Hippocampal formation (tissue), 2 donors: ENCODE measurements at regions not wholly inside any gene's neighbourhood (a gene's known extent, or its start where the extent isn't known, plus 50 kb on each side); places are given as distances from the start of the nearest gene placed in this dataset.
"Not testable (repeated sequence)": the region's sequence is repeated elsewhere in the genome, so short reads cannot be mapped to it uniquely, and the experiment has no call there.

ENCODE experiments used
- DNase-seq, 2 donors: peaks; one replicate each; lab custom pipeline; 2025; lab: John Stamatoyannopoulos, UW

- no peak for DNase-seq
These were observed 1123.7 kb downstream of the PLA2G4A start for GRCh38 chr1:187952446-187952845.

- DNase-seq: no peak
These were observed 1128.2 kb downstream of the PLA2G4A start for GRCh38 chr1:187956975-187957374.

- DNase-seq: no peak
These were observed 1129.5 kb downstream of the PLA2G4A start for GRCh38 chr1:187958207-187958606.

DNA sequence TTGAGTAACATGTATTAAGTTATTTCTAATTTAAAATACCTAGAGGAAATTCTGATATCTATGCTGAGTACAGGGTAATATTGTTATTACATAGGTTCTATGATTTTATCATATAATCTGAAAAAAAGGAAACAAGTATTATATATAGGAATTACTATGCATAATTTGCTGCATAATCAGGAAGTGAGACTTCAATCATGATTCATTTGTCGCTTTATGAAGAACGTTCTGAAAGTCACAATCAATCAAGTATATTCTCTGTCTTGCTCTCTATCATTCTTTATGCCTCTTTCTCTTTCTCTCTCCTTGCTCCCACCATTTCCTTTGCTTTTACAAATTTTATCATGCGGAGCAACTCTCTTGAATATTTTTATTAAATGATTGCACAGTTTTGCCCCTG, 1130.3 kb downstream of the PLA2G4A start:
- DNase-seq: no peak

DNA sequence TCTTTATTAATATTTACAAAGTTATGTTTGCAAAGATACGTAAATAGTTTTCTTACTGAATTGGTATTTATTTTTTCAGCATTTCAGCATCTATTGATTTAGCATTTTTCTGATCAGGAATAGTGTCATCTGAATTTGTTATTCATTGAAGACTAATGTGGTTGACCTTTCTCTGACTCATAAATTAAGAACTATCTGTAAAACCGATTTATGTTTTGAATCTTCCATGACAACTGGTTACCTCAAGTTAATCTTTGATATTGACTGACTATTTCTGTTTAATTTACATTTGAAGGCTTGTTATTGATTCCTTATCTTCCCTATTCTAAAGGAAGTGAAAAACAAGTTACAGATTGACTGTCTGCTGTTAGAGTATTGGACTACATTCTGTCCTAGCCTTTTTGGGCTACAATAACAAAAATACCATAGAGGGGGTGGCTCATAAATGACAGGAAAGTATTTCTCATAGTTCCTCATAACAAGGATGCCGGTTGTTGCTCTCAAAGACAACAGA, 1131.4 kb downstream of the PLA2G4A start:
- DNase-seq: no peak

GRCh38 chr1:187961895-187962294, 1133.1 kb downstream of the PLA2G4A start:
- no peak for DNase-seq

- no peak for DNase-seq
These were observed 1143.1 kb downstream of the PLA2G4A start for GRCh38 chr1:187971851-187972250.

DNA sequence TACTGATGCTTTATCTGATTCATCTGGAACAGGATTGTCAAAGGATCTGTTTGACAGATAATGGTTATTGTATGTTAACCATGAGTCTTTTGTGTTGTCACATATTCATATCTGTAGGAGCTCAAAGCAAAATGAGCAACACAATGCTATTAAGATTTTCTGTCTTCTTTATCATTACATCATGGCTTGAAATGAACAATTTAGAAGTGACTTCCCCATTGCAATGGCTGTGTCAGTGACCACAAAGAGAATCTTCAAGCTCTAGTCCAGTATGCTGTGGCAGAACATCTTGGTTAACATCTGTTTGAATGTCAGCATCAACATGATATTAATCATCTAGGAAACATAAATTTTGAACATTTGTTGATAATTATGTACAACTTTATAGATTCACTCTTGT, 1148.5 kb downstream of the PLA2G4A start:
- no peak for DNase-seq

- no peak for DNase-seq
These were observed 1156.6 kb downstream of the PLA2G4A start for GRCh38 chr1:187985145-187985896.

GRCh38 chr1:187985897-187986654, 1157.3 kb downstream of the PLA2G4A start:
- DNase-seq: no peak

DNA sequence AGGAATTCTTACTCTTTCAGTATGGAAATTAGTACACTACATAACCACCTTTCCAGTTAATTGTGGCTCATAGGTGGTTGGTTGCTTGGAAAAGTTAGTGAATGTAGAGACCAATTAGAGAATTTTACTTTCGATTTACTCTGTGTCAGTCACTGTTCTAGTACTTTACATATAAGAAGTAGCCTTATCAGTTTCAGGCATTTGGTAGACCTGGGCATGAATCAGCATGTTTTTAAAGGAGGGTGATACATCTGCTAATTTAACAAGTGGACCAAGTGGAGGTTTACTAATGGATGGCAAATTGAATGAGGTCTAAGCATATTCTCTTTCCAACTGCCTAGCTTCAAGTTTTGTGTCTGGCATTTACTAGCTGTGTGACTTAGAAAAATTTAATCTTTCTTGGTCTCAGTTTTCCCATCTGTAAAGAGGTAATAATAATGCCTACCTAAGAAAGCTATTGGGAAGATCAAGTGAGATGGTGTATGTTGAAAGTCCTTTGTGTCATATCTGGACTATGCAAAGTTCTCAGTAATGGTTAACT, 1158.6 kb downstream of the PLA2G4A start:
- no peak for DNase-seq

DNA sequence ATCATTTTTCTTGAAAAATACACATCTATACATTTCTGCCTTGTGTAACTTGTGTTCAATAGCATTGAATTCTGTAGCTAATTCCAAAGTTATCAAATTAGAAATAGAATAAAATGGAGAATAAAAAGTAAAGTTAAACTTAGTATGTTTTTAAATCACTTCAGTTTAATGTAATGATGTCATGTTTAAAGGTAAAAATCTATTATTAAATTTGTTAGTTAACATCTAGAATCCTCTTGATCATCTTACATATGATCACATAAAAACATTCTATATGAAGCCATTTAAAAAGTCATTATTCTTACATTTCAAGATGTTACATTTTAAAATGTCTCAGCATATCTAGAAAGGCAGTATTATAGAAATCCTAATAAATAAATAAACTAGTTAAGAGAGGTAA, 1163.2 kb downstream of the PLA2G4A start:
- DNase-seq: no peak

GRCh38 chr1:187996780-187997179, 1168.0 kb downstream of the PLA2G4A start:
- DNase-seq: no peak

GRCh38 chr1:187999973-188000372, 1171.2 kb downstream of the PLA2G4A start:
- no peak for DNase-seq

GRCh38 chr1:188003687-188004086, 1174.9 kb downstream of the PLA2G4A start:
- DNase-seq: not testable (repeated sequence)

DNA sequence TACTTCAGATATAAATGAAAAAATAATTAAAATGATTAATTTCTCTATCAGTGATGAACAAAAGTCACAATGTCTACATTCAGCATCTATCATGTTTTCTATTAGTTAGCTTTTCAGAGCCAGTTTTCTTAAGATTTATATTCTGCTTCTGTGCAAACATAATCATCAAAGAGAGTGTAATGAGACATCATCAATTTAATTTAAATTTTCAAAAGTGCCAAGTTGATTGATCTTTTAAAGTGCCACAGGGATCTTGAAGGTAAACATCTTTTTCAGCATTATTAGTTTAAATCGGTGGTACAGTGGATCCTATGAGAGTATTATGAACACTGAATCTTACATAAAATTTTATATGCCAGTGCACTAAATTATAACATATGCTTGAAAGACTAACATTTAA, 1176.1 kb downstream of the PLA2G4A start:
- no peak for DNase-seq

- DNase-seq: no peak
These were observed 1177.6 kb downstream of the PLA2G4A start for GRCh38 chr1:188006354-188006753.

DNA sequence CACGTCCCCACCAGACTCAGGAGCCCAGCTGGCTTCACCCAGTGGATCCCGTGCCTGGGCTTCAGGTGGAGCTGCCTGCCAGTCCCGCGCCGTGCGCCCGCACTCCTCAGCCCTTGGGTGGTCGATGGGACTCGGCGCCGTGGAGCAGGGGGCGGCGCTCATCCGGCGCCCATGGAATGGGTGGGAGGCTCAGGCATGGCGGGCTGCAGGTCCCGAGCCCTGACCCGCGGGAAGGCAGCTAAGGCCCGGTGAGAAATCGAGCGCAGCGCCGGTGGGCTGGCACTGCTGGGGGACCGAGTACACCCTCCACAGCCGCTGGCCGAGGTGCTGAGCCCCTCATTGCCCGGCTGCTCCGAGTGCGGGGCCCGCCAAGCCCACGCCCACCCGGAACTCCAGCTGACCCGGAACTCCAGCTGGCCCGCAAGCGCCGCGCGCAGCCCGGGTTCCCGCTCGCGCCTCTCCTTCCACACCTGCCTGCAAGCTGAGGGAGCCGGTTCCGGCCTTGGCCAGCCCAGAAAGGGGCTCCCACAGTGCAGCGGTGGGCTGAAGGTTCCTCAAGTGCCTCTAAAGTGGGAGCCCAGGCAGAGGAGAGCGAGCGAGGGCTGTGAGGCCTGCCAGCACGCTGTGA, 1184.6 kb downstream of the PLA2G4A start:
- DNase-seq: not testable (repeated sequence)

- no peak for DNase-seq
These were observed 1189.2 kb downstream of the PLA2G4A start for GRCh38 chr1:188017921-188018320.

DNA sequence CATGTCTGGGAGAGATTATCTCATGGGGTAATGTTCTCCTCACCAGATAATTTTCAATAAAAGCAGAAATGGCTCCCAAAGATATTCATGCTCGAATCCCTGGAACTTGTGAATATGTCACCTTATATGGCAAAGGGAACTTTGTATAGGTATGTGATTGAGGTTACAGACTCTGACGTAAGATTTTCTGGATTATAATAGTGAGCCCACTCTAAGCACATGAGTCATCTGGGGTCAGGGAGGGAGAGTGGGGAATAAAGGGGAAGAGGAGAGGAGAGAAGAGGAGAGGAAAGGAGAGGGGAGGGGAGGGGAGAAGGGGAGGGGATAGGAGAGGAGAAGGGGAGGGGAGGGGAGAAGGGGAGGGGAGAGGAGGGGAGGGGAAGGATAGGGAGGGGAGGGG, 1193.9 kb downstream of the PLA2G4A start:
- no peak for DNase-seq

DNA sequence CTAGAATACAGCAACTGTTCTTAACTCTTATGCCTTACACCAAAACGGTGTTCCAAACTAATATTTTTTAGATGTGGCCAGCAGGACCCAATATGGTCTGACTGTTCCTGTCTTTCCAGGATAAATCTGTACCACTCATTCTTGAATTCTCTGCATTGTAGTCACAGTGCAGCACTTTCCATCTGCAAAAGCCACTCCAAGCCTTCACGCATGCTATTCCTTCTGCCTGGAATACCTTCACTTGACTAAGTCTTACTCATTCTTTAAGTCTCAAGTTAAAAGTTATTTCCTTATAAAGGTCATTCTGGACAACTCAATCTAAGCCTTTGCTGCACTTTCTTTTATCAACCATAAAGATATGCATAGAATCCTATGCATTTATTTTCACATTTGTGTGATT, 1194.5 kb downstream of the PLA2G4A start:
- no peak for DNase-seq

DNA sequence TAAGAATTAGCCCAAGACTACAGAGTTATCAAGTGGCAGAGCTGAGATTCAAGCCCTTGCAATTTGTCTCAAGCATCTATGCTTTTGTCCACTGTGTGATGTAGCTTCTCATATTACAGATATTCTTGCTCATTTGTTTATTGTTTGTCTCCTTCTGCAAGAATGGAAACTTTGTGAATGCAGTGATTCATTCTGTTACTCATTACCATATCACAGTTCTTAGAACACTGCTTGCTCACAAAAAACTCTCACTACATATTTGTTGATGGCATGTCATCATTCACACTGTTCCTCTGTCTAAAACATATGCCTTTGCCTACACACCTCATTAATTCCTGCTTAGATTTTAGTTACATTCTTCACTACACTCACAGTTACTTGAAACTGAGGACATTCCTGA, 1198.9 kb downstream of the PLA2G4A start:
- DNase-seq: no peak
